Endodermal cell (in vitro differentiated cells): ENCODE measurements at regions not wholly inside any gene's neighbourhood (a gene's known extent, or its start where the extent isn't known, plus 50 kb on each side); places are given as distances from the start of the nearest gene placed in this dataset.

Source experiments
- DNase-seq: peaks from one replicate; pipeline ENCODE4 v3.0.0-alpha.2; 2017
- H3K27ac ChIP-seq: 2 replicates; pipeline ENCODE4 v1.5.1; 2013; ENCODE audit warnings: mild to moderate bottlenecking, low read depth, low read length, moderate library complexity
- H3K27me3 ChIP-seq: 2 replicates; pipeline ENCODE4 v1.6.1; 2013; ENCODE audit warnings: mild to moderate bottlenecking, low read length, moderate library complexity; ENCODE audit not compliant: insufficient read depth, control insufficient read depth, poor library complexity, severe bottlenecking
- H3K36me3 ChIP-seq: 2 replicates; pipeline ENCODE4 v1.7.0; 2013; ENCODE audit warnings: mild to moderate bottlenecking, low read length, moderate library complexity; ENCODE audit not compliant: control insufficient read depth, insufficient read depth
- H3K4me1 ChIP-seq: one replicate; pipeline ENCODE4 v1.7.0; 2013; ENCODE audit warnings: low read length; ENCODE audit not compliant: control insufficient read depth, insufficient read depth
- H3K4me3 ChIP-seq: 2 replicates; pipeline ENCODE4 v1.5.1; 2013; ENCODE audit warnings: mild to moderate bottlenecking, low read length, moderate library complexity
- H3K9ac ChIP-seq: 2 replicates; pipeline ENCODE4 v1.6.1; 2013; ENCODE audit warnings: mild to moderate bottlenecking, low read length, moderate library complexity; ENCODE audit not compliant: poor library complexity, severe bottlenecking; ENCODE audit errors: extremely low read depth
- H3K9me3 ChIP-seq: 2 replicates; pipeline ENCODE4 v1.6.1; 2013; ENCODE audit warnings: mild to moderate bottlenecking, low read length, moderate library complexity; ENCODE audit not compliant: control insufficient read depth
- H3K27ac Mint-ChIP-seq: 2 replicates; pipeline ENCODE4 v1.8.0; 2020; ENCODE audit warnings: mixed read lengths
- H3K27me3 Mint-ChIP-seq: 2 replicates; pipeline ENCODE4 v1.8.0; 2021; ENCODE audit warnings: mild to moderate bottlenecking, mixed read lengths; ENCODE audit not compliant: insufficient read depth
- H3K36me3 Mint-ChIP-seq: 2 replicates; pipeline ENCODE4 v1.8.0; 2020; ENCODE audit warnings: low read depth, mixed read lengths
- H3K4me1 Mint-ChIP-seq: 2 replicates; pipeline ENCODE4 v1.8.0; 2020; ENCODE audit warnings: mixed read lengths
- H3K4me3 Mint-ChIP-seq: 2 replicates; pipeline ENCODE4 v1.8.0; 2020; ENCODE audit warnings: mild to moderate bottlenecking, moderate library complexity, mixed read lengths
- H3K9me3 Mint-ChIP-seq: 2 replicates; pipeline ENCODE4 v1.8.0; 2020; ENCODE audit warnings: mild to moderate bottlenecking, mixed read lengths
- WGBS, 2 experiments: methylation state at CpG; one replicate each; pipeline versions ENCODE4 v1.1.5 to v1.1.7; 2013; ENCODE audit warnings: missing lambda C conversion rate in 2 of 2, mixed read lengths in 1 of 2; ENCODE audit not compliant: insufficient coverage in 1 of 2, insufficient read length in 1 of 2; 5-methylcytosine and 5-hydroxymethylcytosine counted together
- TF ChIP-seq, protein P1 (sequence below): fragments of 200-600 bp; sonication (generic); conservative IDR thresholded peaks from 2 replicates; pipeline ENCODE4 v1.5.0; 2021; ENCODE audit warnings: antibody characterized with exemption, mild to moderate bottlenecking

- no peak overlapping the region for H3K4me3 Mint-ChIP-seq
- H3K27me3 Mint-ChIP-seq = no peaks in the 10 kb centered on the region
Measured at GRCh38 chr4:124565371-124565770, 147.2 kb downstream of the ANKRD50 start.

DNA sequence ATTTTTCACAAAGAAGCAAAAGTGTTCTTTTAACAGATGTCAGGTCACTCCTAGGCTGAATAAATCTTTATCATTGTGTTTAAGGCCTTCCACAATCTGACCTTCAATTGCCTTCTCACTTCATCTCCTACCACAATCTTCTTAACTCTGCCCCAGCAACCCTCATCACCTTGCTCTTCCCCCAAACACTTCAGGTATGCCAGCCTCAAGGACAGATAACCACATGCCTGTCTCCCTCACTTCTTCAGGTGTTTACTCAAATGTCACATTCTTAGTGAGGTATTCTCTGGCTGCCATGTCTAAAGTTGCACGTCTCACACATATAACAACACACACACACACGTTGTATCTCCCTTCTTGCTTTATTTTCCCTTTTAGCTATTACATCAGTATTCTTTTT is 146.5 kb downstream of the ANKRD50 start:
- no peak overlapping the region for H3K27ac Mint-ChIP-seq

More at GRCh38 chr4:124565371-124565770, 147.2 kb downstream of the ANKRD50 start:
- H3K4me3 ChIP-seq = no peak overlapping the region
- H3K36me3 ChIP-seq = no peaks in the 10 kb centered on the region
- H3K27ac ChIP-seq = no peak overlapping the region
- Mint-ChIP-seq H3K36me3 (no peaks in the 10 kb centered on the region), H3K4me1 (peaks cover 14% of the 10 kb centered on the region), H3K27ac (no peak overlapping the region), H3K9me3 (peaks cover under 1% of the 10 kb centered on the region)
- DNase-seq = no peak
- no peaks in the 10 kb centered on the region for H3K27me3 ChIP-seq
- peaks cover 18% of the 10 kb centered on the region for H3K9me3 ChIP-seq
- TF ChIP-seq, protein P1, sequence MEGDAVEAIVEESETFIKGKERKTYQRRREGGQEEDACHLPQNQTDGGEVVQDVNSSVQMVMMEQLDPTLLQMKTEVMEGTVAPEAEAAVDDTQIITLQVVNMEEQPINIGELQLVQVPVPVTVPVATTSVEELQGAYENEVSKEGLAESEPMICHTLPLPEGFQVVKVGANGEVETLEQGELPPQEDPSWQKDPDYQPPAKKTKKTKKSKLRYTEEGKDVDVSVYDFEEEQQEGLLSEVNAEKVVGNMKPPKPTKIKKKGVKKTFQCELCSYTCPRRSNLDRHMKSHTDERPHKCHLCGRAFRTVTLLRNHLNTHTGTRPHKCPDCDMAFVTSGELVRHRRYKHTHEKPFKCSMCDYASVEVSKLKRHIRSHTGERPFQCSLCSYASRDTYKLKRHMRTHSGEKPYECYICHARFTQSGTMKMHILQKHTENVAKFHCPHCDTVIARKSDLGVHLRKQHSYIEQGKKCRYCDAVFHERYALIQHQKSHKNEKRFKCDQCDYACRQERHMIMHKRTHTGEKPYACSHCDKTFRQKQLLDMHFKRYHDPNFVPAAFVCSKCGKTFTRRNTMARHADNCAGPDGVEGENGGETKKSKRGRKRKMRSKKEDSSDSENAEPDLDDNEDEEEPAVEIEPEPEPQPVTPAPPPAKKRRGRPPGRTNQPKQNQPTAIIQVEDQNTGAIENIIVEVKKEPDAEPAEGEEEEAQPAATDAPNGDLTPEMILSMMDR = no peak
- peaks cover 6% of the 10 kb centered on the region for H3K4me1 ChIP-seq
- 79 to 86% methylated on average over 3 to 4 of the region's 4 CpGs for WGBS, 2 experiments
- H3K9ac ChIP-seq = no peak overlapping the region

DNA sequence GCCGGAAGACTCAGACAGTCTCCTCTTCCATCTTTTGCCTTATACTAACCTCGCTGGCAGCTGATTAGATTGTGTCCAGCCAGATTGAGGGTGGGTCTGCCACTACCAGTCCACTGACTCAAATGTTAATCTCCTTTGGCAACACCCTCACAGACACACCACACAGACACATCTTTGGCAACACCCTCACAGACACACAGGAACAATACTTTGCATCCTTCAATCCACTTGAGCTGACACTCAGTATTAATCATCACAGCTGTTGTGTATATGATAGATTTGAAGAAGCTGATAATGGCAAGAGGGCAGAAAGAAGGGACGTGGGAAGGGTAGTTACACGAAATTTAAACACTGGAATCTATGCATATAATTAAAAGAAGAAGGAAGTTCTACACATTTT is 139.5 kb downstream of the ANKRD50 start:
- no peaks in the 10 kb centered on the region for H3K27me3 ChIP-seq
- WGBS, 2 experiments = 92 to 94% methylated on average over 2 to 4 of the region's 4 CpGs

More for the DNA sequence above, 146.5 kb downstream of the ANKRD50 start:
- Histone ChIP-seq H3K4me3 (no peak overlapping the region), H3K9ac (no peak overlapping the region), H3K27me3 (no peaks in the 10 kb centered on the region), H3K27ac (no peak overlapping the region), H3K9me3 (peaks cover 12% of the 10 kb centered on the region), H3K36me3 (no peaks in the 10 kb centered on the region), H3K4me1 (peaks cover 6% of the 10 kb centered on the region)
- TF ChIP-seq, protein P1 = no peak
- WGBS, 2 experiments = 90 to 100% methylated on average over 1 to 2 of the region's 2 CpGs
- no peaks in the 10 kb centered on the region for H3K27me3 Mint-ChIP-seq
- no peaks in the 10 kb centered on the region for H3K36me3 Mint-ChIP-seq
- no peak overlapping the region for H3K4me3 Mint-ChIP-seq
- H3K4me1 Mint-ChIP-seq = peaks cover 14% of the 10 kb centered on the region
- no peak for DNase-seq
- H3K9me3 Mint-ChIP-seq = no peaks in the 10 kb centered on the region

More for the DNA sequence above, 139.5 kb downstream of the ANKRD50 start:
- Mint-ChIP-seq H3K9me3 (peaks cover 4% of the 10 kb centered on the region), H3K27ac (no peak overlapping the region), H3K36me3 (no peaks in the 10 kb centered on the region), H3K4me3 (no peak overlapping the region), H3K4me1 (no peaks in the 10 kb centered on the region), H3K27me3 (no peaks in the 10 kb centered on the region)
- Histone ChIP-seq H3K9me3 (peaks cover 10% of the 10 kb centered on the region), H3K9ac (no peak overlapping the region), H3K27ac (no peak overlapping the region), H3K4me3 (no peak overlapping the region), H3K4me1 (no peaks in the 10 kb centered on the region), H3K36me3 (no peaks in the 10 kb centered on the region)
- TF ChIP-seq, protein P1 = no peak
- no peak for DNase-seq
